Panc1 (cell line): ENCODE measurements at regions not wholly inside any gene's neighbourhood (a gene's known extent, or its start where the extent isn't known, plus 50 kb on each side); places are given as distances from the start of the nearest gene placed in this dataset.

Experiments used
- ATAC-seq: fragments of 200-7000 bp; cut with Tn5 transposase; 2 replicates; pipeline ENCODE4 v1.9.1; 2020; ENCODE audit warnings: mild to moderate bottlenecking, moderate library complexity
- BruUV-seq: library from RNA; stranded (reverse); fragments of 400-500 nt; replicated peaks from 2 replicates; lab custom pipeline; 2021; lab: Mats Ljungman, UMichigan
- CTCF ChIA-PET: fragments of 300-600 bp; sonication (Branson Sonifier 250); formaldehyde crosslinking; loops from one replicate; lab custom pipeline; 2022; ENCODE audit warnings: antibody characterized with exemption; lab: Charles Lee
- POLR2A ChIA-PET: fragments of 300-600 bp; sonication (Branson Sonifier 250); formaldehyde crosslinking; loops from one replicate; lab custom pipeline; 2022; ENCODE audit warnings: antibody characterized with exemption; lab: Charles Lee
- DNase-seq: peaks from one replicate; pipeline ENCODE4 v3.0.0-alpha.2; 2010; ENCODE audit warnings: low read depth, low spot score
- H3K27ac ChIP-seq: 2 replicates; pipeline ENCODE4 v1.5.1; 2011; ENCODE audit warnings: mild to moderate bottlenecking, low read length, inconsistent platforms
- H3K27me3 ChIP-seq: fragments of 200-500 bp; sonication (Bioruptor generic); 2 replicates; pipeline ENCODE4 v1.6.0; 2014; ENCODE audit warnings: low read length, inconsistent platforms; ENCODE audit not compliant: control insufficient read depth, insufficient read depth
- H3K36me3 ChIP-seq: fragments of 200-500 bp; sonication (Bioruptor generic); 2 replicates; pipeline ENCODE4 v1.5.1; 2014; ENCODE audit warnings: inconsistent platforms, mild to moderate bottlenecking, low read length, moderate library complexity; ENCODE audit not compliant: control insufficient read depth, insufficient read depth
- H3K4me1 ChIP-seq: 2 replicates; pipeline ENCODE4 v1.5.1; 2011; ENCODE audit warnings: inconsistent platforms, mild to moderate bottlenecking, low read length, moderate library complexity; ENCODE audit not compliant: control insufficient read depth, insufficient read depth
- H3K4me3 ChIP-seq, 2 experiments: 2 replicates each; pipeline ENCODE4 v1.5.1; 2011 to 2012; ENCODE audit warnings: low read depth in 2 of 2, low read length in 2 of 2, mild to moderate bottlenecking in 2 of 2, inconsistent platforms in 1 of 2, moderate library complexity in 1 of 2
- H3K9me3 ChIP-seq: fragments of 200-500 bp; sonication (Bioruptor generic); 2 replicates; pipeline ENCODE4 v1.5.1; 2014; ENCODE audit warnings: low read depth, mild to moderate bottlenecking, inconsistent platforms, low read length, moderate library complexity; ENCODE audit not compliant: control insufficient read depth, insufficient read depth
- POLR2AphosphoS5 ChIP-seq: IDR thresholded peaks from 2 replicates; pipeline ENCODE4 v1.6.1; 2012; ENCODE audit warnings: mild to moderate bottlenecking, low read depth, low read length, moderate library complexity
- SIN3A ChIP-seq: IDR thresholded peaks from 2 replicates; pipeline ENCODE4 v1.6.1; 2012; ENCODE audit warnings: low read depth, mild to moderate bottlenecking, low read length, moderate library complexity, borderline replicate concordance; ENCODE audit not compliant: insufficient read depth
- TCF7L2 ChIP-seq: IDR thresholded peaks from 2 replicates; pipeline ENCODE4 v1.6.1; 2011; ENCODE audit warnings: mild to moderate bottlenecking, low read depth, low read length, inconsistent platforms
- in situ Hi-C: cut with HindIII; loops from 2 replicates; pipeline ENCODE4 v1.10.0; 2016; ENCODE audit warnings: low sequenced_read_pairs, low pct_unique_long_range_greater_than_20kb
- intact Hi-C: fragments of 100-400 bp; cut with micrococcal nuclease; formaldehyde crosslinking; loops from one replicate; pipeline ENCODE4 v1.10.0; 2022; ENCODE audit not compliant: unreplicated experiment
- TF ChIP-seq, protein P1 (sequence below), 2 experiments: IDR thresholded peaks; 2 replicates each; pipeline ENCODE4 v1.6.1; 2011 to 2012; ENCODE audit warnings: low read depth in 2 of 2, control low read depth in 1 of 2, low read length in 1 of 2, mild to moderate bottlenecking in 1 of 2, moderate library complexity in 1 of 2; ENCODE audit not compliant: insufficient read depth in 1 of 2
- TF ChIP-seq, protein P2 (sequence below): fragments of 450-650 bp; IDR thresholded peaks from 2 replicates; pipeline ENCODE4 v1.5.1; 2017; ENCODE audit warnings: mild to moderate bottlenecking

DNA sequence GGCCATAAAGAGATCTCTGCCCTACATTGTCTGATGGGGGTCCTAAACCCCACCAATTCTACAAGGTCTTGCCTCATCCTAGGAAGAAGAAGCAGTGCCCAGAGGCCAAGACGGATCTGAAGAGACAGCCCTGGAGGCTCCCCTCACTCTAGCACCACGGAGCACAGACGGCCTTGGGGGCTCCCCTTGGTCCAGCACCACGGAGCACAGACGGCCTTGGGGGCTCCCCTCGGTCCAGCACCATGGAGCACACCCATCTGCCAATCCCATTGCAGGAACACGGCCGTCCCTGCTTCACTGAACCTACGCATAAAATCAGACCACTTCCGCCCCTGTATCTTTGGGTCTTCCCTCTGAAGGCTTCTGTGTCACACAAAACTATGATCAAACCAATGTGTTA is 215.1 kb upstream of the SALL3 start:
- Histone ChIP-seq H3K27ac (no peak overlapping the region), H3K4me1 (no peaks in the 10 kb centered on the region), H3K36me3 (no peaks in the 10 kb centered on the region), H3K4me3 (no peak overlapping the region), H3K9me3 (no peaks in the 10 kb centered on the region), H3K27me3 (peaks cover 13% of the 10 kb centered on the region; the same call in 1 of the 2 replicates)
- no peak for TF ChIP-seq POLR2AphosphoS5
- TF ChIP-seq, protein P1, sequence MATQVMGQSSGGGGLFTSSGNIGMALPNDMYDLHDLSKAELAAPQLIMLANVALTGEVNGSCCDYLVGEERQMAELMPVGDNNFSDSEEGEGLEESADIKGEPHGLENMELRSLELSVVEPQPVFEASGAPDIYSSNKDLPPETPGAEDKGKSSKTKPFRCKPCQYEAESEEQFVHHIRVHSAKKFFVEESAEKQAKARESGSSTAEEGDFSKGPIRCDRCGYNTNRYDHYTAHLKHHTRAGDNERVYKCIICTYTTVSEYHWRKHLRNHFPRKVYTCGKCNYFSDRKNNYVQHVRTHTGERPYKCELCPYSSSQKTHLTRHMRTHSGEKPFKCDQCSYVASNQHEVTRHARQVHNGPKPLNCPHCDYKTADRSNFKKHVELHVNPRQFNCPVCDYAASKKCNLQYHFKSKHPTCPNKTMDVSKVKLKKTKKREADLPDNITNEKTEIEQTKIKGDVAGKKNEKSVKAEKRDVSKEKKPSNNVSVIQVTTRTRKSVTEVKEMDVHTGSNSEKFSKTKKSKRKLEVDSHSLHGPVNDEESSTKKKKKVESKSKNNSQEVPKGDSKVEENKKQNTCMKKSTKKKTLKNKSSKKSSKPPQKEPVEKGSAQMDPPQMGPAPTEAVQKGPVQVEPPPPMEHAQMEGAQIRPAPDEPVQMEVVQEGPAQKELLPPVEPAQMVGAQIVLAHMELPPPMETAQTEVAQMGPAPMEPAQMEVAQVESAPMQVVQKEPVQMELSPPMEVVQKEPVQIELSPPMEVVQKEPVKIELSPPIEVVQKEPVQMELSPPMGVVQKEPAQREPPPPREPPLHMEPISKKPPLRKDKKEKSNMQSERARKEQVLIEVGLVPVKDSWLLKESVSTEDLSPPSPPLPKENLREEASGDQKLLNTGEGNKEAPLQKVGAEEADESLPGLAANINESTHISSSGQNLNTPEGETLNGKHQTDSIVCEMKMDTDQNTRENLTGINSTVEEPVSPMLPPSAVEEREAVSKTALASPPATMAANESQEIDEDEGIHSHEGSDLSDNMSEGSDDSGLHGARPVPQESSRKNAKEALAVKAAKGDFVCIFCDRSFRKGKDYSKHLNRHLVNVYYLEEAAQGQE (IDR thresholded peaks at IDR 0.05; ENCODE audit: insufficient read depth in 1 of 2, low read depth in 2 of 2, low read length in 1 of 2), result no peak
- no peak for TF ChIP-seq TCF7L2
- no peak for TF ChIP-seq SIN3A
- TF ChIP-seq, protein P2, sequence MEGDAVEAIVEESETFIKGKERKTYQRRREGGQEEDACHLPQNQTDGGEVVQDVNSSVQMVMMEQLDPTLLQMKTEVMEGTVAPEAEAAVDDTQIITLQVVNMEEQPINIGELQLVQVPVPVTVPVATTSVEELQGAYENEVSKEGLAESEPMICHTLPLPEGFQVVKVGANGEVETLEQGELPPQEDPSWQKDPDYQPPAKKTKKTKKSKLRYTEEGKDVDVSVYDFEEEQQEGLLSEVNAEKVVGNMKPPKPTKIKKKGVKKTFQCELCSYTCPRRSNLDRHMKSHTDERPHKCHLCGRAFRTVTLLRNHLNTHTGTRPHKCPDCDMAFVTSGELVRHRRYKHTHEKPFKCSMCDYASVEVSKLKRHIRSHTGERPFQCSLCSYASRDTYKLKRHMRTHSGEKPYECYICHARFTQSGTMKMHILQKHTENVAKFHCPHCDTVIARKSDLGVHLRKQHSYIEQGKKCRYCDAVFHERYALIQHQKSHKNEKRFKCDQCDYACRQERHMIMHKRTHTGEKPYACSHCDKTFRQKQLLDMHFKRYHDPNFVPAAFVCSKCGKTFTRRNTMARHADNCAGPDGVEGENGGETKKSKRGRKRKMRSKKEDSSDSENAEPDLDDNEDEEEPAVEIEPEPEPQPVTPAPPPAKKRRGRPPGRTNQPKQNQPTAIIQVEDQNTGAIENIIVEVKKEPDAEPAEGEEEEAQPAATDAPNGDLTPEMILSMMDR, result no peak
- intact Hi-C loops (no loop called here), in situ Hi-C loops (no loop called here)
- DNase-seq (no peak), ATAC-seq (no peak)
- ChIA-PET POLR2A (no interaction called here), CTCF (no interaction called here)
- no TSS peak for BruUV-seq

DNA sequence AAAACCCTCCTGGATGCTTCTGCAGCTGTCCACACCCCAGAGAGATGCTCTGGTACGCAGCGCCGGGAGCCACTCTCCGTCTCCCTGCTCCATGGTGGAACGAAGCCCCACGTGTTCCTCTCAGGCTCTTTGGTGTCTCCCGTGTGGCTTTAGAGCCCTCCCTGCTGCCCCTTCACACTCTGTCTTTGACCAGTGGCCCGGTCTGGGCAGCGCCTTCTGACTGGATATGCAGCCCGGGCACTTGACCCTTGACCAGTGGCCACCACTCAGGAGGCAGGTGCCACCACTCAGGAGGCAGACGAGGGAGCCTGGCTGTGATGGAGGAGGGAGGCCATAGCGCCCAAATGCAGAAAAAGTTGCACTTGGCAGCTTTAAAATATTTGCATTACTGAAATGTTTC is 214.5 kb upstream of the SALL3 start:
- H3K27ac ChIP-seq, result no peak overlapping the region
- no peak for ATAC-seq
- DNase-seq, result no peak
- CTCF ChIA-PET, result no interaction called here
- POLR2A ChIA-PET, result no interaction called here
- no peaks in the 10 kb centered on the region for H3K36me3 ChIP-seq
- in situ Hi-C loops, result no loop called here
- no peak for TF ChIP-seq SIN3A
- TF ChIP-seq TCF7L2, result no peak
- no peak for TF ChIP-seq POLR2AphosphoS5
- TF ChIP-seq, protein P2, result no peak
- TF ChIP-seq, protein P1 (IDR thresholded peaks at IDR 0.05; ENCODE audit: insufficient read depth in 1 of 2, low read depth in 2 of 2, low read length in 1 of 2), result no peak
- H3K4me3 ChIP-seq, result no peak overlapping the region
- intact Hi-C loops, result no loop called here
- H3K27me3 ChIP-seq, result peaks cover 17% of the 10 kb centered on the region; the same call in 1 of the 2 replicates
- no TSS peak for BruUV-seq
- H3K9me3 ChIP-seq, result no peaks in the 10 kb centered on the region
- H3K4me1 ChIP-seq, result no peaks in the 10 kb centered on the region
